CD14-positive monocyte (primary cell): ENCODE measurements at regions not wholly inside any gene's neighbourhood (a gene's known extent, or its start where the extent isn't known, plus 50 kb on each side); places are given as distances from the start of the nearest gene placed in this dataset.

Experiments used
- DNase-seq, 3 donors: peaks; one replicate each; pipeline ENCODE4 v3.0.0-alpha.2; 2011 to 2022
- H2AFZ ChIP-seq: 2 replicates; pipeline ENCODE4 v1.6.0; 2012; ENCODE audit warnings: mild to moderate bottlenecking, low read depth, low read length, inconsistent platforms; ENCODE audit not compliant: insufficient read depth, poor library complexity, severe bottlenecking
- H3K27ac ChIP-seq, 2 donors: 1 replicate in 1 of 2; 2 replicates in 1 of 2; pipeline ENCODE4 v1.5.1; 2012 to 2013; ENCODE audit warnings: low read length in 2 of 2, control low read depth in 1 of 2, inconsistent platforms in 1 of 2, low read depth in 1 of 2, mild to moderate bottlenecking in 1 of 2
- H3K27me3 ChIP-seq, 2 donors: one replicate each; pipeline versions ENCODE4 v1.6.0 to v1.6.1; 2011 to 2013; ENCODE audit warnings: low read length in 2 of 2; ENCODE audit not compliant: control insufficient read depth in 2 of 2, insufficient read depth in 2 of 2
- H3K36me3 ChIP-seq, 2 donors: replicated peaks in 1 of 2; 1 replicate in 1 of 2; 2 replicates in 1 of 2; pipeline versions ENCODE4 v1.5.1 to v1.6.1; 2012 to 2013; ENCODE audit warnings: low read length in 2 of 2, control low read depth in 1 of 2, inconsistent platforms in 1 of 2, mild to moderate bottlenecking in 1 of 2; ENCODE audit not compliant: insufficient read depth in 2 of 2, control insufficient read depth in 1 of 2
- H3K4me1 ChIP-seq, 2 donors: 1 replicate in 1 of 2; 2 replicates in 1 of 2; pipeline versions ENCODE4 v1.5.1 to v1.6.1; 2012 to 2013; ENCODE audit warnings: low read length in 2 of 2, control low read depth in 1 of 2, inconsistent platforms in 1 of 2, mild to moderate bottlenecking in 1 of 2, moderate library complexity in 1 of 2; ENCODE audit not compliant: insufficient read depth in 2 of 2, control insufficient read depth in 1 of 2
- H3K4me2 ChIP-seq: replicated peaks from 2 replicates; pipeline ENCODE3; 2012; ENCODE audit warnings: low read length, moderate library complexity, mild to moderate bottlenecking; ENCODE audit not compliant: poor library complexity, severe bottlenecking; ENCODE audit errors: extremely low read depth
- H3K4me3 ChIP-seq, 3 experiments: fragments of 200-600 bp in 1 of 3; sonication (generic) in 1 of 3; replicated peaks in 1 of 3; 1 replicate in 2 of 3; 2 replicates in 1 of 3; pipeline ENCODE4 v1.5.1; 2011 to 2013; ENCODE audit warnings: low read length in 3 of 3, mild to moderate bottlenecking in 3 of 3, control low read depth in 2 of 3, low read depth in 2 of 3, inconsistent platforms in 1 of 3, moderate library complexity in 1 of 3
- H3K79me2 ChIP-seq: 2 replicates; pipeline ENCODE4 v1.6.0; 2012; ENCODE audit warnings: mild to moderate bottlenecking, control low read depth, inconsistent platforms, low read length, moderate library complexity; ENCODE audit not compliant: insufficient read depth
- H3K9ac ChIP-seq: 2 replicates; pipeline ENCODE4 v1.6.0; 2017; ENCODE audit warnings: low read length, mild to moderate bottlenecking; ENCODE audit not compliant: insufficient read depth, poor library complexity, severe bottlenecking
- H3K9me3 ChIP-seq, 2 donors: replicated peaks in 1 of 2; 1 replicate in 1 of 2; 2 replicates in 1 of 2; pipeline versions ENCODE4 v1.5.1 to v1.6.1; 2012 to 2013; ENCODE audit warnings: low read length in 2 of 2, control low read depth in 1 of 2; ENCODE audit not compliant: control insufficient read depth in 1 of 2, insufficient read depth in 1 of 2
- H4K20me1 ChIP-seq: 2 replicates; pipeline ENCODE4 v1.6.0; 2012; ENCODE audit warnings: mild to moderate bottlenecking, low read length, control low read depth, moderate library complexity; ENCODE audit not compliant: insufficient read depth
- H3K27ac Mint-ChIP-seq, 7 donors: one replicate each; pipeline ENCODE4 v1.8.0; 2020; ENCODE audit warnings: mild to moderate bottlenecking in 7 of 7, mixed read lengths in 7 of 7, moderate library complexity in 6 of 7, inconsistent platforms in 2 of 7
- H3K27me3 Mint-ChIP-seq, 3 donors: one replicate each; pipeline ENCODE4 v1.8.0; 2021 to 2022; ENCODE audit warnings: low read depth in 3 of 3, mild to moderate bottlenecking in 3 of 3, mixed read lengths in 3 of 3, moderate library complexity in 3 of 3, inconsistent platforms in 1 of 3
- H3K36me3 Mint-ChIP-seq, 2 donors: one replicate each; pipeline ENCODE4 v1.8.0; 2020; ENCODE audit warnings: mixed read lengths in 2 of 2, inconsistent platforms in 1 of 2, mild to moderate bottlenecking in 1 of 2
- H3K4me1 Mint-ChIP-seq: one replicate; pipeline ENCODE4 v1.8.0; 2020; ENCODE audit warnings: mild to moderate bottlenecking, mixed read lengths
- H3K4me3 Mint-ChIP-seq, 2 donors: one replicate each; pipeline ENCODE4 v1.8.0; 2020; ENCODE audit warnings: mild to moderate bottlenecking in 2 of 2, mixed read lengths in 2 of 2, moderate library complexity in 1 of 2
- H3K9me3 Mint-ChIP-seq, 7 donors: one replicate each; pipeline ENCODE4 v1.8.0; 2020 to 2022; ENCODE audit warnings: mixed read lengths in 7 of 7, mild to moderate bottlenecking in 6 of 7, moderate library complexity in 6 of 7, inconsistent platforms in 2 of 7
- CTCF ChIP-seq: fragments of 200-600 bp; IDR thresholded peaks from one replicate; pipeline ENCODE4 v1.8.0; 2022; ENCODE audit warnings: antibody characterized with exemption, mild to moderate bottlenecking
- whole genome bisulfite sequencing: methylation state at CpG from one replicate; pipeline ENCODE4 v1.1.5; 2013; ENCODE audit warnings: missing lambda C conversion rate; ENCODE audit not compliant: insufficient coverage; 5-methylcytosine and 5-hydroxymethylcytosine counted together
- intact Hi-C, 2 donors: fragments of 100-400 bp; cut with micrococcal nuclease; formaldehyde crosslinking; loops; one replicate each; pipeline versions ENCODE4 v1.15.0 to v1.15.1; 2023

- H3K4me1 Mint-ChIP-seq, result no peaks in the 10 kb centered on the region
- no peak for DNase-seq
- no peak overlapping the region for H3K4me2 ChIP-seq
- no peaks in the 10 kb centered on the region for H4K20me1 ChIP-seq
- no peaks in the 10 kb centered on the region for H3K4me1 ChIP-seq
- H3K36me3 Mint-ChIP-seq, result no peaks in the 10 kb centered on the region
- H3K4me3 ChIP-seq, result no peak overlapping the region
- no peaks in the 10 kb centered on the region for H3K79me2 ChIP-seq
- WGBS, result 100% methylated on average over 1 of the region's 1 CpG
- peaks cover 4 to 5% (median 4%) of the 10 kb centered on the region in 3 donors for H3K27me3 Mint-ChIP-seq
- no peak overlapping the region for H3K9ac ChIP-seq
- no peaks in the 10 kb centered on the region for H3K36me3 ChIP-seq
- no peak overlapping the region for H3K27ac Mint-ChIP-seq
- H2AFZ ChIP-seq, result no peak overlapping the region
- no peak overlapping the region for H3K4me3 Mint-ChIP-seq
- peaks cover 0 to 8% (median 3%) of the 10 kb centered on the region in 7 donors for H3K9me3 Mint-ChIP-seq
- TF ChIP-seq CTCF, result no peak
- no peak overlapping the region for H3K27ac ChIP-seq
- H3K27me3 ChIP-seq, result no peaks in the 10 kb centered on the region
- intact Hi-C loops, result no loop called here
- H3K9me3 ChIP-seq, result no peaks in the 10 kb centered on the region
Measured at GRCh38 chr10:91071786-91072185, 148.7 kb upstream of the PCGF5 start.

GRCh38 chr10:91073286-91073979 lies 147.0 kb upstream of the PCGF5 start:
- Histone ChIP-seq H3K27ac (no peak overlapping the region), H3K4me1 (no peaks in the 10 kb centered on the region), H3K9me3 (no peaks in the 10 kb centered on the region), H3K79me2 (no peaks in the 10 kb centered on the region), H3K36me3 (no peaks in the 10 kb centered on the region), H3K9ac (no peak overlapping the region), H3K4me3 (no peak overlapping the region), H2AFZ (no peak overlapping the region), H4K20me1 (no peaks in the 10 kb centered on the region), H3K4me2 (no peak overlapping the region), H3K27me3 (no peaks in the 10 kb centered on the region)
- DNase-seq, result no peak
- Mint-ChIP-seq H3K27ac (no peak overlapping the region), H3K4me1 (no peaks in the 10 kb centered on the region), H3K4me3 (no peak overlapping the region), H3K9me3 (peaks cover 0 to 8% (median 3%) of the 10 kb centered on the region in 7 donors), H3K27me3 (peaks cover 4 to 6% (median 4%) of the 10 kb centered on the region in 3 donors), H3K36me3 (no peaks in the 10 kb centered on the region)
- no peak for TF ChIP-seq CTCF
- intact Hi-C loops, result no loop called here
- WGBS, result 67% methylated on average over 1 of the region's 4 CpGs
